ENCODE measurements at regions not wholly inside any gene's neighbourhood (a gene's known extent, or its start where the extent isn't known, plus 50 kb on each side); places are given as distances from the start of the nearest gene placed in this dataset.
"Not testable (repeated sequence)": the region's sequence is repeated elsewhere in the genome, so short reads cannot be mapped to it uniquely, and the experiment has no call there.

- H3K4me3 ChIP-seq (ENCODE audit: low read depth, low read length), result no peak overlapping the region
- no peak for DNase-seq (ENCODE audit: low read depth)
- TF ChIP-seq CTCF (IDR thresholded peaks at IDR 0.05; ENCODE audit: insufficient read depth, low read depth, low read length), result no peak
Observed at GRCh38 chr9:94183240-94183999, 75.7 kb upstream of the ZNF169 start.

- H3K4me3 ChIP-seq (ENCODE audit: low read depth, low read length), result no peak overlapping the region
- DNase-seq (ENCODE audit: low read depth), result no peak
- TF ChIP-seq CTCF (IDR thresholded peaks at IDR 0.05; ENCODE audit: insufficient read depth, low read depth, low read length), result no peak
Observed at GRCh38 chr9:94188246-94188645, 70.9 kb upstream of the ZNF169 start.

GRCh38 chr9:94191706-94192105, 67.4 kb upstream of the ZNF169 start:
- not testable (repeated sequence) for H3K4me3 ChIP-seq (ENCODE audit: low read depth, low read length); DNase-seq (ENCODE audit: low read depth)

GRCh38 chr9:94198414-94198813, 60.7 kb upstream of the ZNF169 start:
- no peak overlapping the region for H3K4me3 ChIP-seq (ENCODE audit: low read depth, low read length)
- no peak for DNase-seq (ENCODE audit: low read depth)
- no peak for TF ChIP-seq CTCF (IDR thresholded peaks at IDR 0.05; ENCODE audit: insufficient read depth, low read depth, low read length)

GRCh38 chr9:94199776-94200175, 59.3 kb upstream of the ZNF169 start:
- no peak for TF ChIP-seq CTCF (IDR thresholded peaks at IDR 0.05; ENCODE audit: insufficient read depth, low read depth, low read length)
- H3K4me3 ChIP-seq (ENCODE audit: low read depth, low read length), result no peak overlapping the region
- no peak for DNase-seq (ENCODE audit: low read depth)

- no peak overlapping the region for H3K4me3 ChIP-seq (ENCODE audit: low read depth, low read length)
- DNase-seq (ENCODE audit: low read depth), result no peak
- TF ChIP-seq CTCF (IDR thresholded peaks at IDR 0.05; ENCODE audit: insufficient read depth, low read depth, low read length), result no peak
Observed at GRCh38 chr9:94204174-94204573, 54.9 kb upstream of the ZNF169 start.

- no peak overlapping the region for H3K4me3 ChIP-seq (ENCODE audit: low read depth, low read length)
- no peak for TF ChIP-seq CTCF (IDR thresholded peaks at IDR 0.05; ENCODE audit: insufficient read depth, low read depth, low read length)
- no peak for DNase-seq (ENCODE audit: low read depth)
Observed at GRCh38 chr9:94207781-94208180, 51.3 kb upstream of the ZNF169 start.

Small RNA genes lying in the stretch of these regions (small RNA-seq; reads per million reads assigned to genes)
- gene MIRLET7A1 (38.9 reads per million, percentile 95 among the genes with 10 or more reads in this experiment), gene MIRLET7D (1,176 reads per million, percentile 99 among the genes with 10 or more reads in this experiment), gene MIRLET7F1 (175 reads per million, percentile 97 among the genes with 10 or more reads in this experiment)

Data from fibroblast of villous mesenchyme (primary cell).